NCI-H2107 treated with DMSO at 0.1 percent for 48 hours (cell line): ENCODE measurements at regions not wholly inside any gene's neighbourhood (a gene's known extent, or its start where the extent isn't known, plus 50 kb on each side); places are given as distances from the start of the nearest gene placed in this dataset.
"Not testable (repeated sequence)": the region's sequence is repeated elsewhere in the genome, so short reads cannot be mapped to it uniquely, and the experiment has no call there.

Source experiments
- DNase-seq: peaks from one replicate; lab custom pipeline; 2025; ENCODE audit not compliant: unreplicated experiment; lab: John Stamatoyannopoulos, UW

DNA sequence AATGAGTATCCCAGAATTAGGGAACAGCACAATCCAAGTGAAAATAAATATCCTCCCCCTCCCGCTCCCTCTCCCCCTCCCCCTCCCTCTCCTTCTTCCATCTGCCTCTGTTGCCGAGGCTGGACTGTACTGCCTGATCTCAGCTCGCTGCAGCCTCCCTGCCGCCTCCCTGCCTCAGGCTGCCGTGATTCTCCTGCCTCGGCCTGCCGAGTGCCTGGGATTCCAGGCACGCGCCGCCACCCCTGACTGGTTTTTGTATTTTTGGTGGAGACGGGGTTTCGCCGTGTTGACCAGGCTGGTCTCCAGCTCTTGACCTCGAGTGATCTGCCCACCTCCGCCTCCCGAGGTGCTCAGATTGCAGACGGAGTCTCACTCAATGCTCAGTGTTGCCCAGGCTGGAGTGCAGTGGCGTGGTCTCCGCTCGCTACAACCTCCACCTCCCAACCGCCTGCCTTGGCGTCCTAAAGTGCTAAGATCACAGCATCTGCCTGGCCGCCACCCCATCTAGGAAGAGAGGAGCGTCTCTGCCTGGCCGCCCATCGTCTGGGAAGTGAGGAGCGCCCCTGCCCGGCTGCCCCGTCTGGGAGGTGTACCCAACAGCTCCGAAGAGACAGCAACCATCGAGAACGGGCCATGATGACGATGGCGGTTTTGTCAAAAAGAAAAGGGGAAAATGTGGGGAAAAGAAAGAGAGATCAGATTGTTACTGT is 178.9 kb upstream of the IPO5 start:
- not testable (repeated sequence) for DNase-seq

- no peak for DNase-seq
Measured at GRCh38 chr13:97780486-97780885, 173.0 kb upstream of the IPO5 start.

DNA sequence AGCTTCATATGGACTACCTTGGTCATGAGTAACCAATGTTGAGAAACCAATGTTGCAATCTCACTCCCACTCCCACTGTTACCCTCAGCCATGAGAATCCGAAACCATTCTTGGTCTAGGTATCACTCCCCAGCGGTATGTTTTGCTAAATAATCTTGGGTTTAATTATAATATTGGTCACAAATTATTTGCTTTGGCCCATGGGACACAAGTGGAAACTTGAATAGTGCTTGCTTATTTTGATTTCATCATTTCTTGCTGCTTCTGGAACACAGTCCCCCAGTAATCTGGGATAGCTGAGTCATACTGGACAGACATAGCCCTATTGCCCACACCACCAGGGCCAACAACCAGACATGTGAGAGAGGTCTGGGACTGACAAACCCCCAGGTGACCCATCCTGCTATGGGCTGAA is 171.6 kb upstream of the IPO5 start:
- no peak for DNase-seq

DNA sequence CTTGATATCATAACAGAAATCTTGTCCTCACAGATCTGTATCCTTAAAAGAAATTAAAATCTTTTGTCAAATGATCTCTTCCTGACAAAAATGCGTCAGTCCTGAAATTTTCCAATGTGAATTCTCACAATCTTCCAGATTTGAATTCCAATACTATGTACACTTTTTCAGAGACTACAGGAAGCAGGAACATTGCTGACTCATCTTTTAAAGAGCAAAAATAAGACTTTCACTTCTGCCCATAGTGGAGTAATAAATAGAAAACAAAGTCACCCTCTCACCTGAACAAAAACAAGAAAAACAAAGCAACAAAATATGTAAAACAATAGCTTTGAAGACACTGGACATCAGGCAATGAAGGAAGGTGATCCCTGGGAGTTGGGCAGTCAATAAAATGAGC is 167.0 kb upstream of the IPO5 start:
- DNase-seq = no peak

GRCh38 chr13:97797553-97797952 is 155.9 kb upstream of the IPO5 start:
- no peak for DNase-seq

DNA sequence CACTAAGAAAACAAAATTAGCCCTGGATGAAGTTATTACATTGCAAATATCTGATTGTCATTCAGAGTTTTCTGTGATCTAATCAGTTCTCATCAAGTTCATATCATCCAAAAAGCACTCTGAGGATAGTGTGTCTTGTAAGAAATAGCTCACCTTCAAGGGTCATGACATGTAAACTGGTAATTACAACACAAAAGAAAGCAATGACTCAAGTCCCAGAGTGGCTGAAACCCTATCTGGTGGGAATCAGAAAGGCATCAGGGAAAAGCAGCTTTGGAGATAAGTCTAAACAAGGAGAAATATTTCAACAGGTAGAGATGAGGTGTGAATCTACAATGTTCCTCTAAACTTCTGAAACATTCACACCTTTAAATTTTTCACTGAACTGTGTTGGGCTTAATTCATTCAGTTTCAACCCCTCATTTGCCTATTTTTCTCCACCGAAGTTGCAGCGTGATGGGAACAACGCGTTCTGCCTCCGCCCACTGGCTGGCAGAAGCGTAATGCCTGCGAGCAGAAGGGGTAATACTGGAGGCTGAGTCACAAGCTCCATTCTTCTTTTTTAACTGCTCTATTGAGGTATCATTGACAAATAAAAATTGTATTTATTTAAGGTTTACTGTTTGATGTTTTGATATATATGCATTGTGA is 155.2 kb upstream of the IPO5 start:
- no peak for DNase-seq

- DNase-seq = no peak
Measured at GRCh38 chr13:97798836-97799235, 154.6 kb upstream of the IPO5 start.

DNA sequence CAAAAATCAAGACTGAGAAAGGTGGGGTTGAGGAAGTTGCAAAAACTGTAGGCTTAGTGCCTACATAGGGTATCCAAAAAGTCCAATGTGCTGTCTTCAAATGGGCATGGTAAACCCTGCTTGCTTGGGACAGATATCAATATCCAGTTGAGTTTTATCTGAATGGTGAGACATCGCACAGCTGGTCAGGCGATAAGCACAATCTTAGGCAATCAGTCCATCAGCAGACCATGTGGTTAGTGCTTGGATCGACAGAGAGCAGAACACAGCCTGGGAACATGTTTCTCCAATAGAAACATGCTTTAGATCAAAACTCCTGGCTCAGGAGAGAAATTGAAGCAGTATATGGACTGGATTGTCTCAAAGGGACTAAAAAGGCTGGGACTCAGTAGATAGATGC is 151.3 kb upstream of the IPO5 start:
- no peak for DNase-seq

DNA sequence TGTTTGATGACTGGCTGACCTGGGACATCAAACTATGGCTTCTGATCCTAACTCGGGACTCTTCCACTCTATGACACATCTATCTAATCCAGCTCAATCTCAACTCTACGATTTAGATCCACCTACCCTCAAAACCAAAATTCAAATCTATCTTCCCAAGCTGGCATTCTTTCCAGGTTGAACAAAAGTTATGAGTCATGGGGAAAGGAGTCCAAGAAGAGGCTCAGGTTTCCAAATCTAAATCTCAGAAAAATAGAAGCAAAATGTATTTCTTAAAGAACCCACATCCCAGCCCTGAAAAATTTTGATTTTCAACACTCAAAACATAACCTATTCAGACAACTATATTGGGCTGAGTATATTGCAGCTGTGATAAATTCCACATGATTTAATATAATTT is 143.9 kb upstream of the IPO5 start:
- no peak for DNase-seq

DNA sequence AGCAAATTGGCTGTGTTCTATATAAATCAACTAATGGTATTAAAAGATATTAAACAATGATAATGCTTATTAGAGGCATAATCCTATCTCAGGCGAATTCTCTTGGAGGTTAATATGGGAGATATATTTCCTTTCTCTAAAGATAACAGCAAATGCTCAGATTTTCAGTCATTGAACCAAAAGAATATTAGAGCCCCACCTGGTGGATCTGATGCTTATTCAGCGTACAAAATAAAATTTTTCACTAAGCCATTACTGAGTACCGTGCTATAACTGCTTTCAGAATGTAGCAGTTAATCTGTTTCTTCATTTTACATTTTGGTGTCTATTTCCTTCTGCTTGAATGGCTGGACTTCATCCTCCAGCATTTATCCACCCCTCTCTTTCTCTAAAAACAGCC is 143.3 kb upstream of the IPO5 start:
- peak; percentile 5 for DNase-seq

DNA sequence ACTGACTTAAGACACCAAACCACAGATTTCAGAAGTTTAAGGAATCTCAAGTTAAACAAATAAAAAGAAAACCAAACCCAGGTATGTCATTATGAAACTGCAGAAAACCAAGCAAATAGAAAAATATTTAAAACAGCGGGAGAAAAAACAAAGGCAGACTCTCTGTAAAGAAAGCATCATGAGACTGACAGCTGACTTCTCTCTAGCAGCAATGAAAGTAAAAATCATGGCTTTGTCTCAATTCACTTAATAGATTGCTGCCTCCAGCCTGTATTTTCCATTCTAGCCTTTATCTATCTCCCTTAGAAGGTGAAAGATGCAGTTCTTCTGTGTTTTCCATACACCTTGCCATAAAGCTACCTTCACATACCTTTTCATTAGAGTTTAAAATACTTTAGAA is 131.1 kb upstream of the IPO5 start:
- no peak for DNase-seq

DNA sequence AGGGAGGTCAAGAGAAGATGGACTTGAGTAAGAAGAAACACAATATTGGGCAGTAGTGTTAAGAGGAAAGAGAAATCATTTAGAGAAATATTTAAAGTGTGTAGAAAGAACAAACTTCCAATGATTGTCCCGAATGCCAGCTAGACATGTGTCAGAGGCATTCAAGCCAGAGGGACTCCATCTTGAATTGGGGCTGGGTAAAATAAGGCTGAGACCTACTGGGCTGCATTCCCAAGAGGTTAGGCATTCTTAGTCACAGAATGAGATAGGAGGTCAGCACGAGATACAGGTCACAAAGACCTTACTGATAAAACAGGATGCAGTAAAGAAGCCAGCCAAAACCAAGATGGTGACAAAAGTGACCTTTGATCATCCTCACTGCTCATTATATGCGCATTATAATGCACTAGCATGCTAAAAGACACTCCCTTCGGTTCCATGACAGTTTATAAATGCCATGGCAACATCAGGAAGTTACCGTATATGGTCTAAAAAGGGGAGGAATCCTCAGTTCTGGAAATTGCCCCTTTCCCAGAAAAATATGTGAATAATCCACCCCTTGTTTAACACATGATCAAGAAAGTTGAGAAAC is 127.0 kb upstream of the IPO5 start:
- no peak for DNase-seq

DNA sequence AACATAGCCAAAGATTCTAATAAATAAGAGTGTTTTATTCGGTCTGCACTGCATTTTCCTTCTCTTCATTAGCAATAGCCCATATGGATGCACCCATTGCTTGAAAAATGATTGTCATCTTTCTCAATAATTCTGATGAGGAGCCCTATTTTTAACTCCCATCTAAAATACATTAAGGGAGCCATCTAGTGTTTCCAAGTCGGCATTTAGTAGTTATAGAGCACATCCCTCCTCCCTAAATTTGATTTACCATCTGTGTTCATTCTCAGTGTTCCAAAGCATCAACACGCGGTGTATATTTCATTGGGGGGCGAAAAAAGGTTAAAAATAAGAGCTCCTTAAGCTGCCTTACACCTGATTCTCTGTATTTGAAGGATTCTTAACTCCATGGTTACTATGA is 119.2 kb upstream of the IPO5 start:
- no peak for DNase-seq

GRCh38 chr13:97843189-97843588 is 110.3 kb upstream of the IPO5 start:
- DNase-seq = no peak

DNA sequence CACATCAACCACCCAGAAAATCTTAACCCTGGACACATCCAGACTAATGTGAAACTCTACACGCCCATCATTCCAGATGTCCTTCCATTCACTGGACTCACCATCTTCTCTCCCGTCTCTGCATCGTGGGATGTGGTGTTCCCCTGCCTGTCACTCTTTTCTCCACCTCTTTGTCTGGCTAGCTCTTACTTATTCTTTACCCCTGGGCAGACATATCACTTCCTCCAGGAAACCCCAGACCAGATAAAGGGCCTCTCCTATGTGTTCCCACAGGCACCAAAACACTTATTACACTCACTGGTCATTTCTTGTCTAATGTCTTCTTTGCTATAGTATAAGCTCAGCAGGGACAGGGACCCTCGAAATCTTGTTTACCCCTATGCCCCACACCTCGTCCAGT is 109.3 kb upstream of the IPO5 start:
- no peak for DNase-seq

DNA sequence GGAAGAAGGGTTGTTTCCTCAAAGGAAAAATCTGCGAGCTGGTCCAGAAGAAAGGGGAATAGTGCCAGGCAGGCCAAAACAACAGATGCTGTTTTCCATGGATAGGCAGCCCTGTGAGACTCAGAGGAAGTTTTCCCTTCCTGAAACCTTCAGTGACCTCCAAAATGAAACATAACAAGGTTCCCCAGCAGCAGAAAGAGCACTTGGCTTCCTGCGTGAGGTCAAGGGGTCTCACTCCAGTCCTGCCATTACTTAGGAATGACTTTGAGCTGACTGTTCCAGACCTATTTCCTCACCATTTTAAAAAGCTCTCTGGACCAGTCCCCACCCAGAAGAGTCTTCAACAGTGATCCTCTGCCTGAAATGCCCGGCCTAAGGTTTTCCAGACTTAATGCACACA is 104.6 kb upstream of the IPO5 start:
- DNase-seq = no peak

DNA sequence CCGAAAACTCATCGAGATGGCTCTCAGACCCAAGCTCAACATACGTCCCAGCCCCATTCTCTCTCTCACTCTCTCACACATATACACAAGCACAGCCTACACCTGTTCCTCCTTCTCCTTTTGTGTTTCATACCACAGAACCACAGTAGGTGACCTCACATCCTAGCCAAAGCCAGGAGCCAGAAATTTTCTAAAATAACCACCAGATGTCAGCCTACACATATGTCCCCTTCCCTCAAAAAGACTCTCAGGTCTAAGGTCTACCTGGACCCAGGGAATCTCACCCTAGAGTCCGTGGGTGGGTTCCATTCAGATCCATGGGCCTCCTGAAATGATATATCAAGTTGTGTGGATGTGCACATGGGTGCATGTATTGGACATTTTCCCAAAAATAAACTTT is 104.2 kb upstream of the IPO5 start:
- DNase-seq = peak; percentile 86

- DNase-seq = no peak
Measured at GRCh38 chr13:97851269-97851668, 102.2 kb upstream of the IPO5 start.

- no peak for DNase-seq
Measured at GRCh38 chr13:97852181-97852874, 101.1 kb upstream of the IPO5 start.

- DNase-seq = no peak
Measured at GRCh38 chr13:97853550-97853949, 99.9 kb upstream of the IPO5 start.

GRCh38 chr13:97855570-97856303 is 97.7 kb upstream of the IPO5 start:
- DNase-seq = peak; percentile 70
